ENCODE measurements at regions not wholly inside any gene's neighbourhood (a gene's known extent, or its start where the extent isn't known, plus 50 kb on each side); places are given as distances from the start of the nearest gene placed in this dataset.

GRCh38 chr7:41574377-41574776 is 128.5 kb downstream of the INHBA start:
- H3K4me1 ChIP-seq: no peaks in the 10 kb centered on the region
- no peak overlapping the region for H3K27ac ChIP-seq (replicated peaks in 1 of 4)
- DNase-seq (ENCODE audit: extremely low spot score): no peak
- H3K36me3 ChIP-seq: no peaks in the 10 kb centered on the region
- intact Hi-C loops (cut with DNase I): no loop called here
- H3K27me3 ChIP-seq: no peaks in the 10 kb centered on the region
- H3K9me3 ChIP-seq: no peaks in the 10 kb centered on the region
- no peak overlapping the region for H3K4me3 ChIP-seq
- TF ChIP-seq, protein P1, sequence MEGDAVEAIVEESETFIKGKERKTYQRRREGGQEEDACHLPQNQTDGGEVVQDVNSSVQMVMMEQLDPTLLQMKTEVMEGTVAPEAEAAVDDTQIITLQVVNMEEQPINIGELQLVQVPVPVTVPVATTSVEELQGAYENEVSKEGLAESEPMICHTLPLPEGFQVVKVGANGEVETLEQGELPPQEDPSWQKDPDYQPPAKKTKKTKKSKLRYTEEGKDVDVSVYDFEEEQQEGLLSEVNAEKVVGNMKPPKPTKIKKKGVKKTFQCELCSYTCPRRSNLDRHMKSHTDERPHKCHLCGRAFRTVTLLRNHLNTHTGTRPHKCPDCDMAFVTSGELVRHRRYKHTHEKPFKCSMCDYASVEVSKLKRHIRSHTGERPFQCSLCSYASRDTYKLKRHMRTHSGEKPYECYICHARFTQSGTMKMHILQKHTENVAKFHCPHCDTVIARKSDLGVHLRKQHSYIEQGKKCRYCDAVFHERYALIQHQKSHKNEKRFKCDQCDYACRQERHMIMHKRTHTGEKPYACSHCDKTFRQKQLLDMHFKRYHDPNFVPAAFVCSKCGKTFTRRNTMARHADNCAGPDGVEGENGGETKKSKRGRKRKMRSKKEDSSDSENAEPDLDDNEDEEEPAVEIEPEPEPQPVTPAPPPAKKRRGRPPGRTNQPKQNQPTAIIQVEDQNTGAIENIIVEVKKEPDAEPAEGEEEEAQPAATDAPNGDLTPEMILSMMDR (IDR thresholded peaks at IDR 0.05): no peak
- TF ChIP-seq POLR2A (IDR thresholded peaks at IDR 0.05; ENCODE audit: low read depth): no peak
- TF ChIP-seq POLR2AphosphoS5 (IDR thresholded peaks at IDR 0.05): no peak
- no peak for TF ChIP-seq EP300 (IDR thresholded peaks at IDR 0.05)

DNA sequence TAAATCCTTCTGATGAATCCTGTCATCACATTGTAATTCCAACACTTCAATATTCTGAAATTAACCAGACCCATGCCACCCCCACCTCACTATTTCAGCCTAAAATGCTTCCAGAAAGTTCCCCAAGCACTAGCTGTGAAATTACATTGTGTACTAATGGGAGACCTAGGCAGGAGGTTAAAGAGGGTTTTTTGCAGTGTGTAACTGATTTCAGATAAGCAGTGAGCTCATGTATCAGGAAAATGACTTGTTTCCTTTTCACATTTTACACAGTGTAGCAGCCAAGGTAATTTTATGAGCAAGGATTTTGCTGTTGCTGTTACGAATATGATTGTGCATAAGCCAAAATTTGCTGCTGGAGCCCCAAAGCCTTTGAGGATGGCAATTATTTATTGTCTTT is 129.0 kb downstream of the INHBA start:
- Histone ChIP-seq H3K27ac (replicated peaks in 1 of 4) (no peak overlapping the region), H3K4me1 (no peaks in the 10 kb centered on the region), H3K36me3 (no peaks in the 10 kb centered on the region), H3K4me3 (no peak overlapping the region), H3K9me3 (no peaks in the 10 kb centered on the region), H3K27me3 (no peaks in the 10 kb centered on the region)
- intact Hi-C loops (cut with DNase I): no loop called here
- 65% methylated on average over 1 of the region's 1 CpG for WGBS
- DNase-seq (ENCODE audit: extremely low spot score): no peak
- TF ChIP-seq POLR2AphosphoS5 (IDR thresholded peaks at IDR 0.05) (no peak), POLR2A (IDR thresholded peaks at IDR 0.05; ENCODE audit: low read depth) (no peak), EP300 (IDR thresholded peaks at IDR 0.05) (no peak)
- TF ChIP-seq, protein P1 (IDR thresholded peaks at IDR 0.05): no peak

DNA sequence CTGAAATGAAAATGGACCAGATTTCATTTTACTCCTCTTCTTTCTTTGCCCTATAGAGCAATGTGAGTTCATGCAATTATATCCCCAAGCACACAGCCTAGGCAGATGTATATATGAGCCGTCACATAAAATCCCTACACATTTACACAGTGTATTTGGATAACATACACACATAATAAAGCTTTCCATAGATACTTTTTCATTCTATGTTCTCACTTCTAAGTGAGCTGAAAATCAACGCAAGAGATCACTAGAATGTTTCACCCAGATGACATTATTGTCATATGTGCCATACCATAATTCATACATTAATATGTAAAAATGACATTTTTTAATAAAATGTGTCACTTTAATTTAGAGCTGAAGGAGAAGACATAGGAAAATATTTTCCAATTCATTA is 129.4 kb downstream of the INHBA start:
- no peak for DNase-seq (ENCODE audit: extremely low spot score)
- Histone ChIP-seq H3K4me1 (no peaks in the 10 kb centered on the region), H3K27ac (replicated peaks in 1 of 4) (no peak overlapping the region), H3K36me3 (no peaks in the 10 kb centered on the region), H3K4me3 (no peak overlapping the region), H3K27me3 (no peaks in the 10 kb centered on the region), H3K9me3 (no peaks in the 10 kb centered on the region)
- 93% methylated on average over 2 of the region's 2 CpGs for WGBS
- TF ChIP-seq EP300 (IDR thresholded peaks at IDR 0.05) (no peak), POLR2AphosphoS5 (IDR thresholded peaks at IDR 0.05) (no peak), POLR2A (IDR thresholded peaks at IDR 0.05; ENCODE audit: low read depth) (no peak)
- TF ChIP-seq, protein P1 (IDR thresholded peaks at IDR 0.05): no peak
- intact Hi-C loops (cut with DNase I): no loop called here

GRCh38 chr7:41573015-41573414 is 129.9 kb downstream of the INHBA start:
- H3K27ac ChIP-seq (replicated peaks in 1 of 4): no peak overlapping the region
- intact Hi-C loops (cut with DNase I): no loop called here
- 96% methylated on average over 2 of the region's 2 CpGs for WGBS

GRCh38 chr7:41571573-41571972 is 131.3 kb downstream of the INHBA start:
- intact Hi-C loops (cut with DNase I): no loop called here
- Histone ChIP-seq H3K4me1 (no peaks in the 10 kb centered on the region), H3K9me3 (no peaks in the 10 kb centered on the region), H3K27ac (replicated peaks in 1 of 4) (no peak overlapping the region), H3K36me3 (no peaks in the 10 kb centered on the region), H3K27me3 (no peaks in the 10 kb centered on the region), H3K4me3 (no peak overlapping the region)
- WGBS: 91% methylated on average over 5 of the region's 5 CpGs
- DNase-seq (ENCODE audit: extremely low spot score): no peak
- TF ChIP-seq POLR2AphosphoS5 (IDR thresholded peaks at IDR 0.05) (no peak), EP300 (IDR thresholded peaks at IDR 0.05) (no peak), POLR2A (IDR thresholded peaks at IDR 0.05; ENCODE audit: low read depth) (no peak)
- TF ChIP-seq, protein P1 (IDR thresholded peaks at IDR 0.05): no peak

More at GRCh38 chr7:41573015-41573414, 129.9 kb downstream of the INHBA start:
- Histone ChIP-seq H3K4me3 (no peak overlapping the region), H3K4me1 (no peaks in the 10 kb centered on the region), H3K9me3 (no peaks in the 10 kb centered on the region), H3K27me3 (no peaks in the 10 kb centered on the region), H3K36me3 (no peaks in the 10 kb centered on the region)
- no peak for DNase-seq (ENCODE audit: extremely low spot score)
- TF ChIP-seq, protein P1 (IDR thresholded peaks at IDR 0.05): no peak
- TF ChIP-seq POLR2A (IDR thresholded peaks at IDR 0.05; ENCODE audit: low read depth) (no peak), POLR2AphosphoS5 (IDR thresholded peaks at IDR 0.05) (no peak), EP300 (IDR thresholded peaks at IDR 0.05) (no peak)
